ENCODE measurements at regions not wholly inside any gene's neighbourhood (a gene's known extent, or its start where the extent isn't known, plus 50 kb on each side); places are given as distances from the start of the nearest gene placed in this dataset.
A peak's percentile ranks its signal among the peaks of the same experiment; 100 is the strongest.

GRCh38 chr4:173827707-173828106, 297.7 kb upstream of the HAND2 start:
- 41 to 59% methylated on average over 2 of the region's 2 CpGs for WGBS, 2 donors

DNA sequence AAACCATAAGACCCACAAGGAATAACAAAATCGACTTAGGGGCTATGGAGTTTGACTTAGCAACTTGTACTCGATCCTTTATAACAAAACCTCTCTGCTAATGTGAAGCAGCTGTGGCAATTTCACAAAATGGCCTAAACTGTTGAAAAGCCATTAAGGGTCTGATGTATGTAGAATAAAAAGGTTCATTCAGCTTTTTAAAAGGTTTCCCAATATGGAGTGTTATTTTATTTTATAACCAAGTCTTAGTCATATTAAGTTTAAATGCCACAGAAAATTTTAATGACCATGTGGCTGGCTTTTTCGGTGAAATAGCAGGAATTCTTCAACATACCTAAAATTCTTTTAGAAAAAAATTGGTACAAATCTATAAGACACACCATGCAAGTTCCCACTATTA, 291.8 kb upstream of the HAND2 start:
- 78 to 83% methylated on average over 3 of the region's 3 CpGs for WGBS, 2 donors
- Histone ChIP-seq H3K27me3 (no peaks in the 10 kb centered on the region), H3K4me3 (no peak overlapping the region), H3K27ac (no peak overlapping the region), H3K36me3 (no peaks in the 10 kb centered on the region), H3K4me1 (no peaks in the 10 kb centered on the region), H3K9me3 (no peaks in the 10 kb centered on the region)
- TF ChIP-seq POLR2AphosphoS5 (IDR thresholded peaks at IDR 0.05) (no peak), POLR2A (IDR thresholded peaks at IDR 0.05) (no peak)
- TF ChIP-seq, protein P1, sequence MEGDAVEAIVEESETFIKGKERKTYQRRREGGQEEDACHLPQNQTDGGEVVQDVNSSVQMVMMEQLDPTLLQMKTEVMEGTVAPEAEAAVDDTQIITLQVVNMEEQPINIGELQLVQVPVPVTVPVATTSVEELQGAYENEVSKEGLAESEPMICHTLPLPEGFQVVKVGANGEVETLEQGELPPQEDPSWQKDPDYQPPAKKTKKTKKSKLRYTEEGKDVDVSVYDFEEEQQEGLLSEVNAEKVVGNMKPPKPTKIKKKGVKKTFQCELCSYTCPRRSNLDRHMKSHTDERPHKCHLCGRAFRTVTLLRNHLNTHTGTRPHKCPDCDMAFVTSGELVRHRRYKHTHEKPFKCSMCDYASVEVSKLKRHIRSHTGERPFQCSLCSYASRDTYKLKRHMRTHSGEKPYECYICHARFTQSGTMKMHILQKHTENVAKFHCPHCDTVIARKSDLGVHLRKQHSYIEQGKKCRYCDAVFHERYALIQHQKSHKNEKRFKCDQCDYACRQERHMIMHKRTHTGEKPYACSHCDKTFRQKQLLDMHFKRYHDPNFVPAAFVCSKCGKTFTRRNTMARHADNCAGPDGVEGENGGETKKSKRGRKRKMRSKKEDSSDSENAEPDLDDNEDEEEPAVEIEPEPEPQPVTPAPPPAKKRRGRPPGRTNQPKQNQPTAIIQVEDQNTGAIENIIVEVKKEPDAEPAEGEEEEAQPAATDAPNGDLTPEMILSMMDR (IDR thresholded peaks at IDR 0.05) = no peak
- intact Hi-C loops (cut with DNase I) = no loop called here
- DNase-seq = no peak

More at GRCh38 chr4:173827707-173828106, 297.7 kb upstream of the HAND2 start:
- Histone ChIP-seq H3K36me3 (no peaks in the 10 kb centered on the region), H3K27ac (no peak overlapping the region), H3K4me1 (no peaks in the 10 kb centered on the region), H3K9me3 (no peaks in the 10 kb centered on the region), H3K4me3 (no peak overlapping the region), H3K27me3 (no peaks in the 10 kb centered on the region)
- intact Hi-C loops (cut with DNase I) = no loop called here
- TF ChIP-seq, protein P1 (IDR thresholded peaks at IDR 0.05) = no peak
- TF ChIP-seq POLR2AphosphoS5 (IDR thresholded peaks at IDR 0.05) = no peak
- no peak for TF ChIP-seq POLR2A (IDR thresholded peaks at IDR 0.05)
- no peak for TF ChIP-seq EP300 (IDR thresholded peaks at IDR 0.05)
- DNase-seq = no peak

DNA sequence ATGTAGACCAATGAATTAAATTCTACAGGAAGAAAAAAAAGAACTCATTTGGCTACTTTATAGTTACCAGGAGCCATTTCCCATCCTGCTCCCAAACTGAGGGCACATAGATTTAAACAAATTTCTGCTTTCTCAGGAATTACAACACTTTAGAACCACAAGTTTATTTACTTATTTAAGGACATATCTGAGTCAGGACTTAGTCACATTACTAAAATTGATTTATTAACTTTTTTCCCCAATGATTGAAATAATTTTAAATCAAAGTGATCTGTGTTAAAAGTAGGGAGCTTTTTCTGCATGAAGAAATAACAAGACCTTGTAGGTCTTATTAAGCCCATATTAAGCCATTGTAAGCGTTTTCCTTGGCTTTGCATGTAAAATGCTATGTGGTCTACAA, 291.0 kb upstream of the HAND2 start:
- no peak overlapping the region for H3K27ac ChIP-seq
- H3K4me3 ChIP-seq = no peak overlapping the region
- TF ChIP-seq, protein P1 (IDR thresholded peaks at IDR 0.05) = no peak
- TF ChIP-seq POLR2AphosphoS5 (IDR thresholded peaks at IDR 0.05) (no peak), POLR2A (IDR thresholded peaks at IDR 0.05) (no peak), EP300 (IDR thresholded peaks at IDR 0.05) (no peak)
- DNase-seq = no peak
- H3K27me3 ChIP-seq = no peaks in the 10 kb centered on the region
- intact Hi-C loops (cut with DNase I) = no loop called here
- H3K4me1 ChIP-seq = no peaks in the 10 kb centered on the region
- H3K36me3 ChIP-seq = no peaks in the 10 kb centered on the region
- H3K9me3 ChIP-seq = no peaks in the 10 kb centered on the region
- WGBS, 2 donors = 79% methylated on average over 1 of the region's 1 CpG

GRCh38 chr4:173807347-173807746, 277.3 kb upstream of the HAND2 start:
- 68 to 89% methylated on average over 2 of the region's 2 CpGs for WGBS, 2 donors
- Histone ChIP-seq H3K4me1 (peaks cover 0 to 36% (median 23%) of the 10 kb centered on the region in 4 donors), H3K9me3 (no peaks in the 10 kb centered on the region), H3K27ac (peak overlapping the region in 3 of 4 donors; percentile 45 to 60 (median 54)), H3K27me3 (no peaks in the 10 kb centered on the region), H3K4me3 (no peak overlapping the region), H3K36me3 (no peaks in the 10 kb centered on the region)
- TF ChIP-seq POLR2A (IDR thresholded peaks at IDR 0.05) (no peak), POLR2AphosphoS5 (IDR thresholded peaks at IDR 0.05) (peak in 2 of 4 donors; percentile 44)
- TF ChIP-seq, protein P1 (IDR thresholded peaks at IDR 0.05) = no peak
- intact Hi-C loops (cut with DNase I) = loop anchor here (10.0 kb wide), 1 partner anchor 347 kb away; no protein-coding TSS in a partner anchor
- DNase-seq = peak; percentile 84

GRCh38 chr4:173805884-173806283, 275.9 kb upstream of the HAND2 start:
- H3K36me3 ChIP-seq = no peaks in the 10 kb centered on the region
- H3K4me1 ChIP-seq = peaks cover 0 to 47% (median 32%) of the 10 kb centered on the region in 4 donors
- DNase-seq = peak; percentile 69
- intact Hi-C loops (cut with DNase I) = loop anchor here (10.0 kb wide), 1 partner anchor 349 kb away; no protein-coding TSS in a partner anchor
- no peaks in the 10 kb centered on the region for H3K9me3 ChIP-seq
- peak overlapping the region in 3 of 4 donors; percentile 30 to 60 (median 54) for H3K27ac ChIP-seq
- no peak overlapping the region for H3K4me3 ChIP-seq
- 82 to 93% methylated on average over 1 of the region's 1 CpG for WGBS, 2 donors
- no peaks in the 10 kb centered on the region for H3K27me3 ChIP-seq
- TF ChIP-seq, protein P1 (IDR thresholded peaks at IDR 0.05) = no peak
- TF ChIP-seq POLR2A (IDR thresholded peaks at IDR 0.05) (no peak), EP300 (IDR thresholded peaks at IDR 0.05) (peak in 1 of 4 donors; percentile 11), POLR2AphosphoS5 (IDR thresholded peaks at IDR 0.05) (peak; percentile 11 to 76 (median 44))
